ENCODE measurements at regions not wholly inside any gene's neighbourhood (a gene's known extent, or its start where the extent isn't known, plus 50 kb on each side); places are given as distances from the start of the nearest gene placed in this dataset.

GRCh38 chr12:86697916-86698640 is 441.9 kb upstream of the MGAT4C start:
- H3K4me1 Mint-ChIP-seq (ENCODE audit: low read depth), result no peaks in the 10 kb centered on the region
- H3K27ac Mint-ChIP-seq, result no peak overlapping the region
- H3K27me3 Mint-ChIP-seq (ENCODE audit: insufficient read depth), result peaks cover 2% of the 10 kb centered on the region; the same call in 1 of the 2 replicates
- no peak for DNase-seq
- TF ChIP-seq, protein P1, sequence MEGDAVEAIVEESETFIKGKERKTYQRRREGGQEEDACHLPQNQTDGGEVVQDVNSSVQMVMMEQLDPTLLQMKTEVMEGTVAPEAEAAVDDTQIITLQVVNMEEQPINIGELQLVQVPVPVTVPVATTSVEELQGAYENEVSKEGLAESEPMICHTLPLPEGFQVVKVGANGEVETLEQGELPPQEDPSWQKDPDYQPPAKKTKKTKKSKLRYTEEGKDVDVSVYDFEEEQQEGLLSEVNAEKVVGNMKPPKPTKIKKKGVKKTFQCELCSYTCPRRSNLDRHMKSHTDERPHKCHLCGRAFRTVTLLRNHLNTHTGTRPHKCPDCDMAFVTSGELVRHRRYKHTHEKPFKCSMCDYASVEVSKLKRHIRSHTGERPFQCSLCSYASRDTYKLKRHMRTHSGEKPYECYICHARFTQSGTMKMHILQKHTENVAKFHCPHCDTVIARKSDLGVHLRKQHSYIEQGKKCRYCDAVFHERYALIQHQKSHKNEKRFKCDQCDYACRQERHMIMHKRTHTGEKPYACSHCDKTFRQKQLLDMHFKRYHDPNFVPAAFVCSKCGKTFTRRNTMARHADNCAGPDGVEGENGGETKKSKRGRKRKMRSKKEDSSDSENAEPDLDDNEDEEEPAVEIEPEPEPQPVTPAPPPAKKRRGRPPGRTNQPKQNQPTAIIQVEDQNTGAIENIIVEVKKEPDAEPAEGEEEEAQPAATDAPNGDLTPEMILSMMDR (IDR thresholded peaks at IDR 0.05), result no peak
- no peaks in the 10 kb centered on the region for H3K36me3 Mint-ChIP-seq (ENCODE audit: low read depth)
- no peak overlapping the region for H3K4me3 Mint-ChIP-seq
- H3K9me3 Mint-ChIP-seq, result no peaks in the 10 kb centered on the region

GRCh38 chr12:86683568-86684304 is 427.5 kb upstream of the MGAT4C start:
- DNase-seq, result no peak

GRCh38 chr12:86681060-86681459 is 424.9 kb upstream of the MGAT4C start:
- no peak overlapping the region for H3K4me3 Mint-ChIP-seq
- DNase-seq, result no peak
- no peaks in the 10 kb centered on the region for H3K36me3 Mint-ChIP-seq (ENCODE audit: low read depth)
- H3K27me3 Mint-ChIP-seq (ENCODE audit: insufficient read depth), result no peaks in the 10 kb centered on the region
- no peaks in the 10 kb centered on the region for H3K9me3 Mint-ChIP-seq
- H3K27ac Mint-ChIP-seq, result no peak overlapping the region
- TF ChIP-seq, protein P1 (IDR thresholded peaks at IDR 0.05), result no peak
- no peaks in the 10 kb centered on the region for H3K4me1 Mint-ChIP-seq (ENCODE audit: low read depth)

More at GRCh38 chr12:86683568-86684304, 427.5 kb upstream of the MGAT4C start:
- TF ChIP-seq, protein P1 (IDR thresholded peaks at IDR 0.05), result no peak
- Mint-ChIP-seq H3K27ac (no peak overlapping the region), H3K9me3 (peaks cover 10% of the 10 kb centered on the region; the same call in 1 of the 2 replicates), H3K4me1 (ENCODE audit: low read depth) (no peaks in the 10 kb centered on the region), H3K27me3 (ENCODE audit: insufficient read depth) (no peaks in the 10 kb centered on the region; the same call in 1 of the 2 replicates), H3K4me3 (no peak overlapping the region), H3K36me3 (ENCODE audit: low read depth) (no peaks in the 10 kb centered on the region)

GRCh38 chr12:86675197-86675596 is 419.0 kb upstream of the MGAT4C start:
- TF ChIP-seq, protein P1 (IDR thresholded peaks at IDR 0.05), result no peak
- Mint-ChIP-seq H3K27me3 (ENCODE audit: insufficient read depth) (no peaks in the 10 kb centered on the region), H3K4me1 (ENCODE audit: low read depth) (no peaks in the 10 kb centered on the region), H3K4me3 (no peak overlapping the region), H3K9me3 (no peaks in the 10 kb centered on the region), H3K36me3 (ENCODE audit: low read depth) (no peaks in the 10 kb centered on the region), H3K27ac (no peak overlapping the region)
- no peak for DNase-seq

GRCh38 chr12:86670986-86671385 is 414.8 kb upstream of the MGAT4C start:
- no peak overlapping the region for H3K27ac Mint-ChIP-seq
- TF ChIP-seq, protein P1 (IDR thresholded peaks at IDR 0.05), result no peak
- no peak overlapping the region for H3K4me3 Mint-ChIP-seq
- H3K9me3 Mint-ChIP-seq, result no peaks in the 10 kb centered on the region; the same call in 1 of the 2 replicates
- H3K36me3 Mint-ChIP-seq (ENCODE audit: low read depth), result no peaks in the 10 kb centered on the region
- no peak for DNase-seq
- peaks cover 1% of the 10 kb centered on the region; the same call in 1 of the 2 replicates for H3K27me3 Mint-ChIP-seq (ENCODE audit: insufficient read depth)
- H3K4me1 Mint-ChIP-seq (ENCODE audit: low read depth), result no peaks in the 10 kb centered on the region
